OCI-LY1 (cell line): ENCODE measurements at regions not wholly inside any gene's neighbourhood (a gene's known extent, or its start where the extent isn't known, plus 50 kb on each side); places are given as distances from the start of the nearest gene placed in this dataset.

ENCODE experiments used
- EZH2 ChIP-seq: fragments of 200-600 bp; sonication (generic), shearing (Covaris generic); IDR thresholded peaks from 2 replicates; pipeline ENCODE4 v1.8.0; 2017; ENCODE audit warnings: borderline replicate concordance, mixed run types, mild to moderate bottlenecking, antibody characterized with exemption, low read length, moderate library complexity, mixed read lengths
- TF ChIP-seq, protein P1 (sequence below): fragments of 200-600 bp; sonication (generic), shearing (Covaris generic); IDR thresholded peaks from 2 replicates; pipeline ENCODE4 v1.5.1; 2017; ENCODE audit warnings: mild to moderate bottlenecking, antibody characterized with exemption, low read length, moderate library complexity, mixed read lengths

GRCh38 chr4:112731715-112732114 is 94.8 kb downstream of the LARP7 start:
- TF ChIP-seq, protein P1, sequence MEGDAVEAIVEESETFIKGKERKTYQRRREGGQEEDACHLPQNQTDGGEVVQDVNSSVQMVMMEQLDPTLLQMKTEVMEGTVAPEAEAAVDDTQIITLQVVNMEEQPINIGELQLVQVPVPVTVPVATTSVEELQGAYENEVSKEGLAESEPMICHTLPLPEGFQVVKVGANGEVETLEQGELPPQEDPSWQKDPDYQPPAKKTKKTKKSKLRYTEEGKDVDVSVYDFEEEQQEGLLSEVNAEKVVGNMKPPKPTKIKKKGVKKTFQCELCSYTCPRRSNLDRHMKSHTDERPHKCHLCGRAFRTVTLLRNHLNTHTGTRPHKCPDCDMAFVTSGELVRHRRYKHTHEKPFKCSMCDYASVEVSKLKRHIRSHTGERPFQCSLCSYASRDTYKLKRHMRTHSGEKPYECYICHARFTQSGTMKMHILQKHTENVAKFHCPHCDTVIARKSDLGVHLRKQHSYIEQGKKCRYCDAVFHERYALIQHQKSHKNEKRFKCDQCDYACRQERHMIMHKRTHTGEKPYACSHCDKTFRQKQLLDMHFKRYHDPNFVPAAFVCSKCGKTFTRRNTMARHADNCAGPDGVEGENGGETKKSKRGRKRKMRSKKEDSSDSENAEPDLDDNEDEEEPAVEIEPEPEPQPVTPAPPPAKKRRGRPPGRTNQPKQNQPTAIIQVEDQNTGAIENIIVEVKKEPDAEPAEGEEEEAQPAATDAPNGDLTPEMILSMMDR = no peak
- TF ChIP-seq EZH2 = no peak
